ENCODE measurements at regions not wholly inside any gene's neighbourhood (a gene's known extent, or its start where the extent isn't known, plus 50 kb on each side); places are given as distances from the start of the nearest gene placed in this dataset.

GRCh38 chr7:101717628-101718357, 88.7 kb upstream of the MYL10 start:
- no peak for FAIRE-seq
- DNase-seq (ENCODE audit: low read depth), result peak; percentile 91
- H3K27me3 ChIP-seq (ENCODE audit: control insufficient read depth, insufficient read depth, low read length), result no peaks in the 10 kb centered on the region
- TF ChIP-seq, protein P1, sequence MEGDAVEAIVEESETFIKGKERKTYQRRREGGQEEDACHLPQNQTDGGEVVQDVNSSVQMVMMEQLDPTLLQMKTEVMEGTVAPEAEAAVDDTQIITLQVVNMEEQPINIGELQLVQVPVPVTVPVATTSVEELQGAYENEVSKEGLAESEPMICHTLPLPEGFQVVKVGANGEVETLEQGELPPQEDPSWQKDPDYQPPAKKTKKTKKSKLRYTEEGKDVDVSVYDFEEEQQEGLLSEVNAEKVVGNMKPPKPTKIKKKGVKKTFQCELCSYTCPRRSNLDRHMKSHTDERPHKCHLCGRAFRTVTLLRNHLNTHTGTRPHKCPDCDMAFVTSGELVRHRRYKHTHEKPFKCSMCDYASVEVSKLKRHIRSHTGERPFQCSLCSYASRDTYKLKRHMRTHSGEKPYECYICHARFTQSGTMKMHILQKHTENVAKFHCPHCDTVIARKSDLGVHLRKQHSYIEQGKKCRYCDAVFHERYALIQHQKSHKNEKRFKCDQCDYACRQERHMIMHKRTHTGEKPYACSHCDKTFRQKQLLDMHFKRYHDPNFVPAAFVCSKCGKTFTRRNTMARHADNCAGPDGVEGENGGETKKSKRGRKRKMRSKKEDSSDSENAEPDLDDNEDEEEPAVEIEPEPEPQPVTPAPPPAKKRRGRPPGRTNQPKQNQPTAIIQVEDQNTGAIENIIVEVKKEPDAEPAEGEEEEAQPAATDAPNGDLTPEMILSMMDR (IDR thresholded peaks at IDR 0.05; ENCODE audit: insufficient read depth, low read length, severe bottlenecking), result no peak
- H3K36me3 ChIP-seq (ENCODE audit: control insufficient read depth, insufficient read depth, low read length), result no peaks in the 10 kb centered on the region
- H3K4me3 ChIP-seq (ENCODE audit: low read depth, low read length), result no peak overlapping the region

DNA sequence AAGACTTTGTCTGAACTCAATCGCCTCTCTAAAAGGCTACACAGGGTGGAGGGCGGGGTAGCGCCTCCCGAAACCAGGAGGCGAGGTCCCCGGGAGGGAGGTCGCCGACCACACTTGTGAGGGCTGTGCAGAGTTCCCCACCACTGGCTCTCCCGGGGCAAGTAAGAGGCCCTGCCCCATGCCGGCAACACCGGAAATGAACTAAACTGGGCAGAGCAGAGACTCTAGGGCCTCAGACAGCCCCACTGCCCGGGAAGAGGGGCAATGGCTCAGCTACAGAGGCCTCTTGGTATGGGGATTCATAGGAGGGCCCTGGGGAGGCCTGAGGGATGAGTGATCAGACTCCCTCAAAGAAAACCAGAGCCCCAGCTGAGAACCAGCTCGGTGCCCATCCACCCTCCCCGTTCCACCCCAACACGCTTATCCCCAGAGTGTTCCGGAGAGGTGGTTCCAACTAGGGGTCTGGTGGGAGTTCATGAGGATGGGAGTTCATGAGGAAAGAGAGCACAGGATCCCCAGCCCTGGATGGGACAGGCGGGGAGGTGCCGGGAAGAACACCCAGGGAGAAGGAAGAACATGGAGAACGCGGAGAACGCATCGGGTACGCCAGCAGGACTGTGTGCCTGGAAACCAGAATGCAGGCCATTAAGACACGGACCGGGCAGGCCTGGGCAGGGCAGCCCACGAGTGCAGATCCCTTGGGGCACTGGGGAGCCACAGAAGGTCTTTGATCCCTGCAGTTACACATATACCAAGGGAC, 89.4 kb upstream of the MYL10 start:
- Histone ChIP-seq H3K27me3 (ENCODE audit: control insufficient read depth, insufficient read depth, low read length) (no peaks in the 10 kb centered on the region), H3K4me3 (ENCODE audit: low read depth, low read length) (no peak overlapping the region), H3K36me3 (ENCODE audit: control insufficient read depth, insufficient read depth, low read length) (no peaks in the 10 kb centered on the region)
- TF ChIP-seq, protein P1 (IDR thresholded peaks at IDR 0.05; ENCODE audit: insufficient read depth, low read length, severe bottlenecking), result no peak
- DNase-seq (ENCODE audit: low read depth), result no peak
- FAIRE-seq, result no peak

- Histone ChIP-seq H3K4me3 (ENCODE audit: low read depth, low read length) (no peak overlapping the region), H3K27me3 (ENCODE audit: control insufficient read depth, insufficient read depth, low read length) (no peaks in the 10 kb centered on the region), H3K36me3 (ENCODE audit: control insufficient read depth, insufficient read depth, low read length) (no peaks in the 10 kb centered on the region)
- TF ChIP-seq, protein P1 (IDR thresholded peaks at IDR 0.05; ENCODE audit: insufficient read depth, low read length, severe bottlenecking), result no peak
- DNase-seq (ENCODE audit: low read depth) (no peak), FAIRE-seq (no peak)
Observed at GRCh38 chr7:101719123-101719470, 90.0 kb upstream of the MYL10 start.

- Histone ChIP-seq H3K4me3 (ENCODE audit: low read depth, low read length) (no peak overlapping the region), H3K27me3 (ENCODE audit: control insufficient read depth, insufficient read depth, low read length) (no peaks in the 10 kb centered on the region), H3K36me3 (ENCODE audit: control insufficient read depth, insufficient read depth, low read length) (no peaks in the 10 kb centered on the region)
- DNase-seq (ENCODE audit: low read depth) (no peak), FAIRE-seq (no peak)
- TF ChIP-seq, protein P1 (IDR thresholded peaks at IDR 0.05; ENCODE audit: insufficient read depth, low read length, severe bottlenecking), result no peak
Observed at GRCh38 chr7:101720324-101720723, 91.2 kb upstream of the MYL10 start.

GRCh38 chr7:101722247-101722646, 93.2 kb upstream of the MYL10 start:
- FAIRE-seq, result no peak
- TF ChIP-seq, protein P1 (IDR thresholded peaks at IDR 0.05; ENCODE audit: insufficient read depth, low read length, severe bottlenecking), result no peak
- DNase-seq (ENCODE audit: low read depth), result no peak
- no peaks in the 10 kb centered on the region for H3K36me3 ChIP-seq (ENCODE audit: control insufficient read depth, insufficient read depth, low read length)
- no peaks in the 10 kb centered on the region for H3K27me3 ChIP-seq (ENCODE audit: control insufficient read depth, insufficient read depth, low read length)
- H3K4me3 ChIP-seq (ENCODE audit: low read depth, low read length), result no peak overlapping the region

Measured in bronchial epithelial cell (primary cell).